ENCODE measurements at regions not wholly inside any gene's neighbourhood (a gene's known extent, or its start where the extent isn't known, plus 50 kb on each side); places are given as distances from the start of the nearest gene placed in this dataset.

GRCh38 chr20:40806929-40807820 lies 118.1 kb upstream of the MAFB start:
- H3K4ac ChIP-seq (ENCODE audit: low read length): no peak overlapping the region
- H3K27ac ChIP-seq (replicated peaks; ENCODE audit: low read length): no peak overlapping the region
- H2BK5ac ChIP-seq (ENCODE audit: low read length): no peak overlapping the region
- H3K9ac ChIP-seq (ENCODE audit: low read depth, low read length, poor library complexity): no peak overlapping the region
- peaks cover 0 to 2% of the 10 kb centered on the region in 2 donors for H3K9me3 ChIP-seq (replicated peaks in 1 of 2; ENCODE audit: control insufficient read depth in 2 of 2, insufficient read depth in 1 of 2, low read depth in 1 of 2, low read length in 2 of 2)
- no peak overlapping the region for H3K14ac ChIP-seq (ENCODE audit: low read length)
- DNase-seq (ENCODE audit: low spot score): no peak
- H2BK12ac ChIP-seq (ENCODE audit: low read length): no peak overlapping the region
- H2BK15ac ChIP-seq (ENCODE audit: low read length): no peak overlapping the region
- H4K8ac ChIP-seq (ENCODE audit: low read depth, low read length): no peak overlapping the region
- no peak overlapping the region for H3K4me2 ChIP-seq (ENCODE audit: insufficient read depth, low read length, poor library complexity, severe bottlenecking)
- peak overlapping the region; percentile 15 for H3K18ac ChIP-seq (ENCODE audit: low read length)
- no peak overlapping the region for H2AK5ac ChIP-seq (ENCODE audit: low read depth, low read length)
- H3K23ac ChIP-seq (ENCODE audit: low read depth, low read length, poor library complexity): no peak overlapping the region
- H2BK120ac ChIP-seq (ENCODE audit: low read depth, low read length): no peak overlapping the region
- H3K4me3 ChIP-seq (ENCODE audit: low read length in 2 of 2): no peak overlapping the region
- H2AFZ ChIP-seq (ENCODE audit: low read length): no peak overlapping the region
- H3K4me1 ChIP-seq (ENCODE audit: control insufficient read depth in 2 of 2, insufficient read depth in 1 of 2, low read depth in 1 of 2, low read length in 2 of 2): peaks cover 0 to 3% of the 10 kb centered on the region in 2 donors
- H4K91ac ChIP-seq (ENCODE audit: low read depth, low read length, poor library complexity): no peak overlapping the region
- WGBS, 2 donors (ENCODE audit: extremely low coverage in 2 of 2, insufficient read length in 2 of 2, insufficient replicate concordance in 1 of 2): no CpG with 5 or more reads among the region's 21 CpGs
- H3K36me3 ChIP-seq (replicated peaks in 1 of 2; ENCODE audit: control insufficient read depth in 2 of 2, insufficient read depth in 2 of 2, low read length in 2 of 2): no peaks in the 10 kb centered on the region
- peaks cover 0 to 30% (median 2%) of the 10 kb centered on the region in 3 experiments for H3K27me3 ChIP-seq (ENCODE audit: control insufficient read depth in 3 of 3, insufficient read depth in 3 of 3, low read depth in 1 of 3, low read length in 3 of 3)
- H3K79me1 ChIP-seq (ENCODE audit: low read depth, low read length): no peaks in the 10 kb centered on the region

- Histone ChIP-seq H3K18ac (ENCODE audit: low read length) (no peak overlapping the region), H2BK15ac (ENCODE audit: low read length) (no peak overlapping the region), H3K9me3 (replicated peaks in 1 of 2; ENCODE audit: control insufficient read depth in 2 of 2, insufficient read depth in 1 of 2, low read depth in 1 of 2, low read length in 2 of 2) (peaks cover 0 to 2% of the 10 kb centered on the region in 2 donors), H3K36me3 (replicated peaks in 1 of 2; ENCODE audit: control insufficient read depth in 2 of 2, insufficient read depth in 2 of 2, low read length in 2 of 2) (no peaks in the 10 kb centered on the region), H3K4me3 (ENCODE audit: low read length in 2 of 2) (no peak overlapping the region), H3K79me1 (ENCODE audit: low read depth, low read length) (no peaks in the 10 kb centered on the region), H3K27ac (replicated peaks; ENCODE audit: low read length) (no peak overlapping the region), H2BK120ac (ENCODE audit: low read depth, low read length) (no peak overlapping the region), H4K8ac (ENCODE audit: low read depth, low read length) (no peak overlapping the region), H3K9ac (ENCODE audit: low read depth, low read length, poor library complexity) (no peak overlapping the region), H3K23ac (ENCODE audit: low read depth, low read length, poor library complexity) (no peak overlapping the region), H3K4ac (ENCODE audit: low read length) (no peak overlapping the region), H2BK5ac (ENCODE audit: low read length) (no peak overlapping the region), H3K4me1 (ENCODE audit: control insufficient read depth in 2 of 2, insufficient read depth in 1 of 2, low read depth in 1 of 2, low read length in 2 of 2) (peaks cover 0 to 3% of the 10 kb centered on the region in 2 donors), H3K4me2 (ENCODE audit: insufficient read depth, low read length, poor library complexity, severe bottlenecking) (no peak overlapping the region), H3K27me3 (ENCODE audit: control insufficient read depth in 3 of 3, insufficient read depth in 3 of 3, low read depth in 1 of 3, low read length in 3 of 3) (peaks cover 0 to 30% (median 2%) of the 10 kb centered on the region in 3 experiments), H3K14ac (ENCODE audit: low read length) (no peak overlapping the region), H4K91ac (ENCODE audit: low read depth, low read length, poor library complexity) (no peak overlapping the region), H2BK12ac (ENCODE audit: low read length) (no peak overlapping the region), H2AFZ (ENCODE audit: low read length) (no peak overlapping the region), H2AK5ac (ENCODE audit: low read depth, low read length) (no peak overlapping the region)
- WGBS, 2 donors (ENCODE audit: extremely low coverage in 2 of 2, insufficient read length in 2 of 2, insufficient replicate concordance in 1 of 2): no CpG with 5 or more reads among the region's 2 CpGs
- no peak for DNase-seq (ENCODE audit: low spot score)
Observed at GRCh38 chr20:40807821-40808170, 118.8 kb upstream of the MAFB start.

- Histone ChIP-seq H3K4me2 (ENCODE audit: insufficient read depth, low read length, poor library complexity, severe bottlenecking) (no peak overlapping the region), H3K36me3 (replicated peaks in 1 of 2; ENCODE audit: control insufficient read depth in 2 of 2, insufficient read depth in 2 of 2, low read length in 2 of 2) (no peaks in the 10 kb centered on the region), H2AK5ac (ENCODE audit: low read depth, low read length) (no peak overlapping the region), H3K4ac (ENCODE audit: low read length) (no peak overlapping the region), H3K79me1 (ENCODE audit: low read depth, low read length) (no peaks in the 10 kb centered on the region), H3K18ac (ENCODE audit: low read length) (no peak overlapping the region), H3K9me3 (replicated peaks in 1 of 2; ENCODE audit: control insufficient read depth in 2 of 2, insufficient read depth in 1 of 2, low read depth in 1 of 2, low read length in 2 of 2) (peaks cover 0 to 2% of the 10 kb centered on the region in 2 donors), H3K4me1 (ENCODE audit: control insufficient read depth in 2 of 2, insufficient read depth in 1 of 2, low read depth in 1 of 2, low read length in 2 of 2) (peaks cover 0 to 3% of the 10 kb centered on the region in 2 donors), H2BK12ac (ENCODE audit: low read length) (no peak overlapping the region), H3K4me3 (ENCODE audit: low read length in 2 of 2) (no peak overlapping the region), H3K27me3 (ENCODE audit: control insufficient read depth in 3 of 3, insufficient read depth in 3 of 3, low read depth in 1 of 3, low read length in 3 of 3) (peaks cover 0 to 30% (median 2%) of the 10 kb centered on the region in 3 experiments), H2BK15ac (ENCODE audit: low read length) (no peak overlapping the region), H4K8ac (ENCODE audit: low read depth, low read length) (no peak overlapping the region), H2BK5ac (ENCODE audit: low read length) (no peak overlapping the region), H2AFZ (ENCODE audit: low read length) (no peak overlapping the region), H3K9ac (ENCODE audit: low read depth, low read length, poor library complexity) (no peak overlapping the region), H3K14ac (ENCODE audit: low read length) (no peak overlapping the region), H3K27ac (replicated peaks; ENCODE audit: low read length) (no peak overlapping the region), H2BK120ac (ENCODE audit: low read depth, low read length) (no peak overlapping the region), H4K91ac (ENCODE audit: low read depth, low read length, poor library complexity) (no peak overlapping the region), H3K23ac (ENCODE audit: low read depth, low read length, poor library complexity) (no peak overlapping the region)
- WGBS, 2 donors (ENCODE audit: extremely low coverage in 2 of 2, insufficient read length in 2 of 2, insufficient replicate concordance in 1 of 2): no CpG with 5 or more reads among the region's 6 CpGs
- no peak for DNase-seq (ENCODE audit: low spot score)
Observed at GRCh38 chr20:40808936-40809335, 119.9 kb upstream of the MAFB start.

GRCh38 chr20:40809361-40809760 lies 120.3 kb upstream of the MAFB start:
- Histone ChIP-seq H3K18ac (ENCODE audit: low read length) (no peak overlapping the region), H3K4me1 (ENCODE audit: control insufficient read depth in 2 of 2, insufficient read depth in 1 of 2, low read depth in 1 of 2, low read length in 2 of 2) (peaks cover 0 to 3% of the 10 kb centered on the region in 2 donors), H3K27ac (replicated peaks; ENCODE audit: low read length) (no peak overlapping the region), H4K8ac (ENCODE audit: low read depth, low read length) (no peak overlapping the region), H4K91ac (ENCODE audit: low read depth, low read length, poor library complexity) (no peak overlapping the region), H3K9me3 (replicated peaks in 1 of 2; ENCODE audit: control insufficient read depth in 2 of 2, insufficient read depth in 1 of 2, low read depth in 1 of 2, low read length in 2 of 2) (peaks cover 0 to 2% of the 10 kb centered on the region in 2 donors), H2BK5ac (ENCODE audit: low read length) (no peak overlapping the region), H3K4me3 (ENCODE audit: low read length in 2 of 2) (no peak overlapping the region), H3K9ac (ENCODE audit: low read depth, low read length, poor library complexity) (no peak overlapping the region), H3K4me2 (ENCODE audit: insufficient read depth, low read length, poor library complexity, severe bottlenecking) (no peak overlapping the region), H3K79me1 (ENCODE audit: low read depth, low read length) (no peaks in the 10 kb centered on the region), H2BK12ac (ENCODE audit: low read length) (no peak overlapping the region), H3K23ac (ENCODE audit: low read depth, low read length, poor library complexity) (no peak overlapping the region), H3K14ac (ENCODE audit: low read length) (no peak overlapping the region), H3K4ac (ENCODE audit: low read length) (no peak overlapping the region), H3K36me3 (replicated peaks in 1 of 2; ENCODE audit: control insufficient read depth in 2 of 2, insufficient read depth in 2 of 2, low read length in 2 of 2) (no peaks in the 10 kb centered on the region), H2BK15ac (ENCODE audit: low read length) (no peak overlapping the region), H2AFZ (ENCODE audit: low read length) (no peak overlapping the region), H2BK120ac (ENCODE audit: low read depth, low read length) (no peak overlapping the region), H3K27me3 (ENCODE audit: control insufficient read depth in 3 of 3, insufficient read depth in 3 of 3, low read depth in 1 of 3, low read length in 3 of 3) (peaks cover 0 to 30% (median 2%) of the 10 kb centered on the region in 3 experiments), H2AK5ac (ENCODE audit: low read depth, low read length) (no peak overlapping the region)
- WGBS, 2 donors (ENCODE audit: extremely low coverage in 2 of 2, insufficient read length in 2 of 2, insufficient replicate concordance in 1 of 2): no CpG with 5 or more reads among the region's 5 CpGs
- DNase-seq (ENCODE audit: low spot score): no peak

All from neuronal stem cell (in vitro differentiated cells).